ENCODE measurements at regions not wholly inside any gene's neighbourhood (a gene's known extent, or its start where the extent isn't known, plus 50 kb on each side); places are given as distances from the start of the nearest gene placed in this dataset.

GRCh38 chr12:131454418-131455217, 256.3 kb upstream of the SFSWAP start (continued):
- TF ChIP-seq, protein P1, sequence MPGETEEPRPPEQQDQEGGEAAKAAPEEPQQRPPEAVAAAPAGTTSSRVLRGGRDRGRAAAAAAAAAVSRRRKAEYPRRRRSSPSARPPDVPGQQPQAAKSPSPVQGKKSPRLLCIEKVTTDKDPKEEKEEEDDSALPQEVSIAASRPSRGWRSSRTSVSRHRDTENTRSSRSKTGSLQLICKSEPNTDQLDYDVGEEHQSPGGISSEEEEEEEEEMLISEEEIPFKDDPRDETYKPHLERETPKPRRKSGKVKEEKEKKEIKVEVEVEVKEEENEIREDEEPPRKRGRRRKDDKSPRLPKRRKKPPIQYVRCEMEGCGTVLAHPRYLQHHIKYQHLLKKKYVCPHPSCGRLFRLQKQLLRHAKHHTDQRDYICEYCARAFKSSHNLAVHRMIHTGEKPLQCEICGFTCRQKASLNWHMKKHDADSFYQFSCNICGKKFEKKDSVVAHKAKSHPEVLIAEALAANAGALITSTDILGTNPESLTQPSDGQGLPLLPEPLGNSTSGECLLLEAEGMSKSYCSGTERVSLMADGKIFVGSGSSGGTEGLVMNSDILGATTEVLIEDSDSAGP (CRISPR knock-in tag; IDR thresholded peaks at IDR 0.05) = no peak
- TF ChIP-seq POLR2A (conservative IDR thresholded peaks at IDR 0.05) (no peak), RAD51 (IDR thresholded peaks at IDR 0.05; ENCODE audit: borderline replicate concordance, low read depth) (peak; percentile 60; the same call in 1 of the 2 replicates), YY1 (IDR thresholded peaks at IDR 0.05; ENCODE audit: borderline replicate concordance in 1 of 3, control insufficient read depth in 1 of 3, extremely low read depth in 1 of 3, insufficient read depth in 3 of 3, insufficient read length in 1 of 3, insufficient replicate concordance in 2 of 3, low read depth in 1 of 3, low read length in 2 of 3) (peak in 1 of 3 experiments; percentile 14), L3MBTL2 (IDR thresholded peaks at IDR 0.05) (peak; percentile 64; the same call in 1 of the 2 replicates), PPARD (CRISPR knock-in tag; IDR thresholded peaks at IDR 0.05) (no peak), ARID2 (IDR thresholded peaks at IDR 0.05) (peak; percentile 19; the same call in 1 of the 2 replicates), BHLHE40 (IDR thresholded peaks at IDR 0.05; ENCODE audit: low read length) (0 out of 2 replicates have a peak, but pooled peaks have one; percentile 25), ELF1 (tag; IDR thresholded peaks at IDR 0.05) (no peak), SMAD4 (CRISPR knock-in tag; conservative IDR thresholded peaks at IDR 0.05) (no peak), MAZ (CRISPR knock-in tag; conservative IDR thresholded peaks at IDR 0.05 in 1 of 2, IDR thresholded peaks at IDR 0.05 in 1 of 2) (0 out of 4 replicates have a peak, but pooled peaks of 1 of the 2 experiments have one; percentile 17), USF2 (CRISPR knock-in tag; IDR thresholded peaks at IDR 0.05) (peak; percentile 77), SRSF7 (optimal IDR thresholded peaks at IDR 0.05; ENCODE audit: low read depth, low read length) (no peak), ATF1 (CRISPR knock-in tag; IDR thresholded peaks at IDR 0.05) (no peak), ATF1 (tag; IDR thresholded peaks at IDR 0.05) (0 out of 2 replicates have a peak, but pooled peaks have one; percentile 11)
- TF ChIP-seq, protein P2, sequence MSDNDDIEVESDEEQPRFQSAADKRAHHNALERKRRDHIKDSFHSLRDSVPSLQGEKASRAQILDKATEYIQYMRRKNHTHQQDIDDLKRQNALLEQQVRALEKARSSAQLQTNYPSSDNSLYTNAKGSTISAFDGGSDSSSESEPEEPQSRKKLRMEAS (CRISPR knock-in tag; IDR thresholded peaks at IDR 0.05) = peak; percentile 51
- TF ChIP-seq, protein P3, sequence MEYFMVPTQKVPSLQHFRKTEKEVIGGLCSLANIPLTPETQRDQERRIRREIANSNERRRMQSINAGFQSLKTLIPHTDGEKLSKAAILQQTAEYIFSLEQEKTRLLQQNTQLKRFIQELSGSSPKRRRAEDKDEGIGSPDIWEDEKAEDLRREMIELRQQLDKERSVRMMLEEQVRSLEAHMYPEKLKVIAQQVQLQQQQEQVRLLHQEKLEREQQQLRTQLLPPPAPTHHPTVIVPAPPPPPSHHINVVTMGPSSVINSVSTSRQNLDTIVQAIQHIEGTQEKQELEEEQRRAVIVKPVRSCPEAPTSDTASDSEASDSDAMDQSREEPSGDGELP (CRISPR knock-in tag; IDR thresholded peaks at IDR 0.05; ENCODE audit: borderline replicate concordance) = peak; percentile 50; the same call in 1 of the 2 replicates
